Activated T-cell treated with anti-CD3 and anti-CD28 coated beads, Interleukin-2, amount 50 U/mL, for 48 hours (primary cell): ENCODE measurements at regions not wholly inside any gene's neighbourhood (a gene's known extent, or its start where the extent isn't known, plus 50 kb on each side); places are given as distances from the start of the nearest gene placed in this dataset.
A peak's percentile ranks its signal among the peaks of the same experiment; 100 is the strongest.

Source experiments
- DNase-seq, 2 experiments: peaks; one replicate each; pipeline ENCODE4 v3.0.0-alpha.2; 2020

DNA sequence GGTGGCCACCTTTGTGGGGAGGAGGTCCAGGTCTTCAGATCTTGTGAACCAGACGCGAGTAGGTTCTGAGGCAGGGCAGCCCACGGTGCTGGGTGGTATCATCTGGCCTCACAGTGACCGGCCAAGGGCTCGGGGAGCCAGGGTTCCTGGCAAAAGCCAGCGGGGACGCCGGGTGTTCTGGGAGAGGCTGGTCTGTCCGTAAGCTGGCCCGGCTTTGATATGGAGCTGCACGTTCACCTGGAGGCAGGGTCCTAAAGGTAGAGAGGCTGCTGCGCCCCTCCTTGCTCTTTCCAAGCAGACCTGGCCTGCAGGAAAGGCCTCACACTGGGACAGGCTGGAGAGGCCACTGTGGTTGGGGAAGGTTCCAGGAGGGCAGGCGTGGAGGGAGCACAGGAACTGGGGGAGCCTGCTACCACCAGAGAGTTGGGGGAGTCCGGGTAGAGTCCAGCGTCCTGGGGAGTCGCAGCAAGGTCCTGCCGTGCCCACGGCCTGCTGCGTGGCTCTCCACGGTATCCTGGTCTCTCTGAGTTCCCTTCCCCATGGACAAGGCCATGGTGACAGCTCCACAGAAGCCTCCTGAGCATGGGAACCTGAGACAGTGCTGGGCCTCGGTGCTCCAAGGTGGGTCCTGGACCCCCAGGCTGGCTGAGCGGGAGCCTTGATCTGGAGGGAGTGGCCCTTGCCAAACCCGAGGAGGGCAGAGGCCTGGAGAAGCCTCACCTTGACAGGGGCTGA, 452.4 kb upstream of the B3GAT1 start:
- DNase-seq: no peak

DNA sequence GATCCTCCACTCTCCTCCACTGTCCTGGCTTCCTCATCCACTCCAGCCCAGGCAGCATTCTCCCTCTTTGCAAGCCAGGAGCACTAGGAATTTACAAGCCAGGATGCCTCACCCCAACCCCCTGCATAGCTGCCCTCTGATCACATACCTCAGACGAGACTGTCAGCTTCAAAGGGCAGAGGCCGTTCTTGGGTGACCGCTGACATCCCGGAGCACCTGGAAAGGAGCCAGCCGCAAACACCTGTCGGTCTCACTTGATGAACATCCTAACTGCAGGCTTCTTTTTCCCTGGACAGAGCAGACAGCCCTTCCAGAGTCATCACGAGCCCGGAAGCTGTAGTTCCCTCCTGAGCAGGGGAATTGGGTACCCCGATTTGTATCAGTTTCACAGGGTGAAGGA, 451.3 kb upstream of the B3GAT1 start:
- no peak for DNase-seq

DNA sequence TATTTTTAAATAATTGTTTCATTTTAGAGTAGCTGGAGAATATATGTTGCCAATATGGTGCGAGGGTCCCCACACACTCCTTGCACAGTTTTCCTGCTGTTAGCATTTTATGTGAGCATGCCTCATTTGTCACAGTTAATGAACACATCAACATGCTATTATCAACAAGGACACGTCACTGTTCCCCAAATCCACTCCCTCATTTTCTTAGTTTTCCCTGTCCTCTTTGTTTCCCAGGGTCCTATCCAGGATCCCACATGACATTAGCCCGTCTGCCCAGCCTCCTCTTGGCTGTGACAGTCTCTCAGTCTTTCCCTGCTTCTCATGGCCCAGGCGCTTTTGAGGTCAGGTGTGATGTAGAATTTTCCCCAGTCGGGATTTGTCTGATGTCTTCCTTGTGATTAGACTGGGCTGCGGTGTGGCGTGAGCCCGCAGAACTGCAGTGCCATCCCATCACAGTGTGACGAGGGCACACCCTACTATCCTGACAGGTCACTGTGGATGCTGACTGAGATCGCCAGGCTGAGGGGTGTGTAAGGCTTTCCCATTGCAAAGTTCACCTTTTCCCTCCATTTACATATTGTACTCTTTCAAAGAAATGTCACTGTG, 450.6 kb upstream of the B3GAT1 start:
- DNase-seq: no peak

GRCh38 chr11:134862105-134862502, 450.1 kb upstream of the B3GAT1 start:
- no peak for DNase-seq

DNA sequence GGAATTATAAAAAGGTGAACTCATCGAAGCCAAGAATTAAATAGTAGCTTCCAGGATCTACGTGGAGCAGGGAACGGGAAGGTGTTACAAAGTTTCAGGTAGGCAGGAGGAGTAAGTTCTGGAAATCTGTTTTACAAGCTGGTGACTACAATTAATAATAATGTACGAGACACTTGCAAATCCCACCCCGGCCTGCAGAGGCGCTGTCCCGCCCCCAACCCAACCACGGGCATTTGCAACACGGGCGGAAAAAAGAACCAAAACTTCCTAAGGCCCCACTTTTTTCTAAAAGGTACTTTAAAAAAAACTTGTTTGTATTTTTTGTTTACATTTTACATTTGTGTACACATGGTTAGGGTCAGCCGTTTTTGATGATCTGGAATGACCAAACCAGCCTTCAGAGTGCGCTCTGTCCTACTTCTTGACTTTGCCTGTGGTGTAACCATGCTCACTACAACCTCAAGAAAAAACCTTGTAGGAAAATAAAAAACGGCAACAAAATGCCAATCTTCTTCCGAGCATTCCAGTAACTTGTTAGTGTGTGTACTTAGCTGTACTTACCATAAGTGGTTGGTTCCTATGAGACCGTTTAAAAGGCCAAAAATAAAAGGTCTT, 449.6 kb upstream of the B3GAT1 start:
- DNase-seq: no peak

- no peak for DNase-seq
Observed at GRCh38 chr11:134858783-134859480, 446.9 kb upstream of the B3GAT1 start.

GRCh38 chr11:134857035-134857434, 445.0 kb upstream of the B3GAT1 start:
- DNase-seq: no peak

GRCh38 chr11:134856056-134856971, 444.3 kb upstream of the B3GAT1 start:
- no peak for DNase-seq

DNA sequence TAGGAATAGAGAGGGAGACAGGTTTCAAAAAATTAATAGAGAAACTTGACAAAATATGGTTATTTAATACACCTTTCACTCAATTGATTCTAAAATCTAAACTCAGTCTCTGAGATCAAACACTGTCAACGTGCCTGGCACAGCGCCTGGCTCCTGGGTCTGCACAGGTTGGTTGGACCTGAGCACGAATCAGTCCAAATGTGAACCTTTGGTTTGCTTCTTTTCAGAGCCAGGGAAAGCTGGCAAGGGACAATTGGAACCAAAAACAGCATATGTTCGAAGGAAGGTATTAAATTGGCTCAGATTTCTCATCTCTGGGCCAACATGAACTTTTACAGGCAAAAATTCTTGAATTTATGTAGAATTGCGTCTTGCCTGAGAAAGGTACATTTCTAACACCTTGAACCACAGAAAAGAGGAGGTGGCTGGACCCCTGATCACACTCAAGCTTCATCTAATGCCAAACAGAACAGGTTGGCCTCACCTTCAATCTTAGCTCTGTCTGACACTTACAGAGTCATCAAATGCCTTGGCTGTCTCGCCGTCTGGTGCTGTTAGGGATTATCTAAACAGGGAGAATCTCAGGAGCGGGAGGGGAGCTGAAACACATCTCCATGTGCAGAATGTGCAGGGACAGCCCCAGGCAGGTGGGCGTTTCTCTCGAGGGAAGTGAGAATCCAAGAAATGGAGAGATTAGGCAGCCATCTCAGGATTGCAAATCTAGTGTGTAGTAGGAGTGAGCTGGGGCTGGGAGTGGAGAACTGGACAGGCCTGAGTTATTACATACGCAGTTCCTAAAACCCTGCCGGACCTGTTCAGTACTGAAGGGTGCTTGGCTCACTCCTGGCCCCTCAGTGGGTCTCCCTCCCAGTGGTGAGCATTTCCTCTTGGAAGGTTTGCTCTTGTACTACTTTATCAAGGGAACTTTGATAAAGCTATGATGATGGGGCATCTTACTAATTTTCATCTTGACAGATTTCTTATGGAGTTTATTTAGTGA, 442.2 kb upstream of the B3GAT1 start:
- DNase-seq: no peak

DNA sequence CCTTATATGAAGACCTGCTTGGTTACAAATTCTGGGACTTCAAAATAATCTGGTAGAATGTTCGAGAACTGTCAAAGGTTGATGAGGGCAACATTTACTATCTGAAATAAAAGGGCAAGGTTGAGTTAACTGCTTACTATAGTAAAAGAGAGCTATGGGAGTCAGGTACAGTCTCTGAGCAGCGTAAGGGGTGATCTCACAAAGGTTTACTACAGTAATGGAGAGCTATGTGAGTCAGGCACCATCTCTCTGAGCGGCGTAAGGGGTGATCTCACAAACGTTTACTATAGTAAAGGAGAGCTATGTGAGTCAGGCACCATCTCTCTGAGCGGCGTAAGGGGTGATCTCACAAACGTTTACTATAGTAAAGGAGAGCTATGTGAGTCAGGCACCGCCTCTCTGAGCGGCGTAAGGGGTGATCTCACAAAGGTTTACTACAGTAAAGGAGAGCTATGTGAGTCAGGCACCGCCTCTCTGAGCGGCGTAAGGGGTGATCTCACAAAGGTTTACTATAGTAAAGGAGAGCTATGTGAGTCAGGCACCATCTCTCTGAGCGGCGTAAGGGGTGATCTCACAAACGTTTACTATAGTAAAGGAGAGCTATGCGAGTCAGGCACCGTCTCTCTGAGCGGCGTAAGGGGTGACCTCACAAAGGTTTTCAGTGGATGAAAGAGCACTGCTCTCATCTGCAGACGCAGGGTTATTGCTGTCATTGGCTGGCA, 439.6 kb upstream of the B3GAT1 start:
- peak in 1 of 2 experiments; percentile 19 for DNase-seq

DNA sequence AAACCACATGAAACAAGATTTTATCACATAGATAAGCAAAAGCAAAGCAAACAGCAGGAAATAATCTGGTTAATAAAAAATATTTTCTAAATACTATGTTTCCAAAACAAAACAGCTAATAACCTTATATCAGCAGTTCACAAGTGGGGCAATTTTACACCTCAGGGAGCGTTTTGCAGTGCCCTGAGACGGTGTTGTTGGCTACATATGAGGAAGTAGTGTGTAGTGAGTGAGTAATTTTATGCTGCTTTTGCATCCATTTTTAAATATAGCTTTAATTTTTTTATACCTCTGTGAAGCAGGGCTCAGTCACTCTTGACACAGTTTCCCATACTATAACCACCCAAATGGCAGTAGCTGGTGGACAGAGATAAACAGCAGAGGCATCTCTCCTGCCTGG, 438.5 kb upstream of the B3GAT1 start:
- DNase-seq: no peak

GRCh38 chr11:134849833-134850232, 437.8 kb upstream of the B3GAT1 start:
- no peak for DNase-seq

- no peak for DNase-seq
Observed at GRCh38 chr11:134847083-134847715, 435.2 kb upstream of the B3GAT1 start.

GRCh38 chr11:134846328-134847082, 434.5 kb upstream of the B3GAT1 start:
- DNase-seq: no peak

DNA sequence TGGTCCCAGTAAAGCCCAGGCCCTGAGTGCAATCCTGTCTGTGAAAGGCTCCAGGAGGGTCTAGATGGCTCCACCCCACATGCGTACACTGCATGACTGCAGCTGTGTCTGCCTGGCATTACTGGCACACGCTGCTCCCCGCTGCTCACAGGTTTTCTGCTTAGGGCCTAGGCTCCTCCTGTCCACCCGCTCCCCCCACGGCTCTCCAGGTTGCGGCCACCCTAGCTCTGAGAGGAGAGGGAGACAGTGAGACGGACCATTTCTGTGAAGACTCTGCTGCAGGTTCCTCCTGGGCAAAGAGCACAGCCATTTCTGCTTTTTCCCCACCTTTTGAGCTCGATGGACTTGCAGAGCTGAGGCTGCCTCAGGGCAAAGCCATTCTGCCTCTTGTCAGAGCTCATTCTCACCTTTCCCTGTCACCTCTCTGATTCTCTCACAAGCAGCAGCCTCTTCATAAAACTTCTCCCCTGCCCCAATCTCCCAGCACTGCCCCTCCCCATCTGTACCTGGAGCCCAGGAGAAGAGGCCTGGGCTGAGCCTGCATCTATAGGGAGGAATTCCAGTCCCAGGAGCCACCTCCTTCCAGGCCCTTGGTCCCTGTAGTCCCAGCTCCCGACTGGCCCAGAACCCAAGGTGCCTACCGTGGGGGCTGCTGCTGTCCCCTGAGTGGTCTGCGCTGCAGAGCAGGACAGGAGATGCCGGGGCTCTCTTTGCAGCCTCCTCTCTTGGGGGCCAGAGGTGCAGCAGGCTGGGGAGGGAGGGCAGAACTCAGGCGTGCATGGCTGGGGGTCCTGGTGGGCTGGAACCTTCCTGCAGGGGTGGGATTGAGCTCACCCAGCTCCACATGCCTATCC, 433.7 kb upstream of the B3GAT1 start:
- no peak for DNase-seq

- no peak for DNase-seq
Observed at GRCh38 chr11:134844838-134845237, 432.8 kb upstream of the B3GAT1 start.

DNA sequence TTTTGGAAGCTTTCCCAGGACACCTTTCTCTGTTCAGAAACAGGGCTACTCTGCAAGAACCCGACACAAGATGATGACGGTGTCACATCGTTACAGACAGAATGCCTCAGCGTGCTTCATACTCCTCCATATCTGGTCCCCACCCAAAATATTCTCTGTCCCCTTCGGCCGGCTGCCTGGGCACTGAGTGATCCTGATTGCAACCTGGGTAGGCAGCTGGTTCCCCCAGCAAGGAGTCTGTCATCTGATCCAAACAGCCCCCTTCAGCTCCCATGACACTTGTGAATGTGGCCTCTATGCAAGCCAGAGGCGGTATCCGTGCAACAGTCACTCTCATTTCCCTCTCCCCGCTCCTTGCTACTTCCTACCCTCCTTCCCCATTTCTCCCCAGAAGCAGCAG, 431.7 kb upstream of the B3GAT1 start:
- DNase-seq: no peak

- no peak for DNase-seq
Observed at GRCh38 chr11:134843020-134843419, 431.0 kb upstream of the B3GAT1 start.
